Heart left ventricle (tissue), 16 donors: ENCODE measurements at regions not wholly inside any gene's neighbourhood (a gene's known extent, or its start where the extent isn't known, plus 50 kb on each side); places are given as distances from the start of the nearest gene placed in this dataset.
"Not testable (repeated sequence)": the region's sequence is repeated elsewhere in the genome, so short reads cannot be mapped to it uniquely, and the experiment has no call there.

Experiments
- ATAC-seq, 4 donors: fragments of 200-7000 bp; cut with Tn5 transposase; one replicate each; pipeline ENCODE4 v1.9.1; 2020 to 2022; ENCODE audit warnings: moderate library complexity in 4 of 4, mild to moderate bottlenecking in 3 of 4, moderate number of reproducible peaks in 1 of 4
- DNase-seq, 5 donors: peaks; one replicate each; pipeline ENCODE4 v3.0.0-alpha.2; 2020
- H3K27ac ChIP-seq, 12 donors: fragments of 200-600 bp; sonication (generic) in 4 of 12; one replicate each; pipeline versions ENCODE4 v1.5.0 to v1.8.0; 2016 to 2022; ENCODE audit warnings: mild to moderate bottlenecking in 2 of 12
- H3K27me3 ChIP-seq, 9 donors: fragments of 200-600 bp; sonication (generic) in 2 of 9; one replicate each; pipeline versions ENCODE4 v1.5.1 to v1.8.0; 2016 to 2022; ENCODE audit warnings: mild to moderate bottlenecking in 3 of 9
- H3K36me3 ChIP-seq, 9 donors: fragments of 200-600 bp; sonication (generic) in 2 of 9; one replicate each; pipeline versions ENCODE4 v1.5.0 to v1.8.0; 2018 to 2022; ENCODE audit warnings: mild to moderate bottlenecking in 2 of 9
- H3K4me1 ChIP-seq, 12 donors: fragments of 200-600 bp; sonication (generic) in 4 of 12; one replicate each; pipeline versions ENCODE4 v1.5.0 to v1.8.0; 2016 to 2022; ENCODE audit warnings: mild to moderate bottlenecking in 3 of 12
- H3K4me3 ChIP-seq, 12 donors: fragments of 200-600 bp; sonication (generic) in 4 of 12; one replicate each; pipeline versions ENCODE4 v1.5.0 to v1.8.0; 2017 to 2022; ENCODE audit warnings: mild to moderate bottlenecking in 9 of 12, moderate library complexity in 4 of 12
- H3K9me3 ChIP-seq, 12 donors: fragments of 200-600 bp; sonication (generic) in 4 of 12; one replicate each; pipeline versions ENCODE4 v1.5.0 to v1.8.0; 2016 to 2022; ENCODE audit warnings: mild to moderate bottlenecking in 1 of 12
- POLR2A ChIP-seq, 2 donors: fragments of 450-650 bp; IDR thresholded peaks; one replicate each; pipeline ENCODE4 v1.6.1; 2017; ENCODE audit warnings: antibody characterized with exemption in 2 of 2, mild to moderate bottlenecking in 2 of 2, moderate library complexity in 2 of 2
- WGBS, 4 donors: extraction: QIAGEN DNeasy Blood & Tissue Kit in 2 of 4; methylation state at CpG; one replicate each; pipeline versions ENCODE4 v1.1.5 to v1.1.7; 2013 to 2018; 5-methylcytosine and 5-hydroxymethylcytosine counted together
- intact Hi-C, 10 donors: fragments of 100-400 bp; cut with DNase I; formaldehyde crosslinking; loops; one replicate each; pipeline versions ENCODE4 v1.11.1 to v1.14.2; 2022
- TF ChIP-seq, protein P1 (sequence below), 12 donors: fragments of 200-600 bp; sonication (generic) in 4 of 12; IDR thresholded peaks; one replicate each; pipeline versions ENCODE4 v1.5.0 to v1.8.0; 2018 to 2022; ENCODE audit warnings: antibody characterized with exemption in 12 of 12, mild to moderate bottlenecking in 5 of 12
- donor health status: ischemic (EF 13 %, LVEDD 7.1; RV severe dilation, severe dysfunction).
- donor health status: healthy with polysubstance abuse.
- donor health status: DM: no; HTN: yes; CAD: no.
- donor health status: DM: no; HTN: no; CAD: no.
- donor health status: ischemic (EF 25% LVEDD 6.9; RV normal size, moderate dysfunction).
- donor health status: ischemic (EF 25% LVEDD 5.7; RV mildly dilated, moderate dysfunction).
- donor health status: healthy.
- donor health status: DM: yes; HTN: yes; CAD: no.
- donor health status: ischemic (EF 35%, LVEDD 5.7; RV mildly dilated, moderate dysfunction).
- donor health status: nonischemic (EF 11% LVEDD 7.7; RV severe dilation, severe dysfunction).
- donor health status: DM: yes; HTN: yes; CAD: no.
- donor health status: PGD.
- donor health status: ischemic (EF 29% LVEDD 5.4; RV normal size, mild dysfunction).
- donor health status: nonischemic (EF 23%, LVEDD 6.1; RV moderate dilation, normal function).

DNA sequence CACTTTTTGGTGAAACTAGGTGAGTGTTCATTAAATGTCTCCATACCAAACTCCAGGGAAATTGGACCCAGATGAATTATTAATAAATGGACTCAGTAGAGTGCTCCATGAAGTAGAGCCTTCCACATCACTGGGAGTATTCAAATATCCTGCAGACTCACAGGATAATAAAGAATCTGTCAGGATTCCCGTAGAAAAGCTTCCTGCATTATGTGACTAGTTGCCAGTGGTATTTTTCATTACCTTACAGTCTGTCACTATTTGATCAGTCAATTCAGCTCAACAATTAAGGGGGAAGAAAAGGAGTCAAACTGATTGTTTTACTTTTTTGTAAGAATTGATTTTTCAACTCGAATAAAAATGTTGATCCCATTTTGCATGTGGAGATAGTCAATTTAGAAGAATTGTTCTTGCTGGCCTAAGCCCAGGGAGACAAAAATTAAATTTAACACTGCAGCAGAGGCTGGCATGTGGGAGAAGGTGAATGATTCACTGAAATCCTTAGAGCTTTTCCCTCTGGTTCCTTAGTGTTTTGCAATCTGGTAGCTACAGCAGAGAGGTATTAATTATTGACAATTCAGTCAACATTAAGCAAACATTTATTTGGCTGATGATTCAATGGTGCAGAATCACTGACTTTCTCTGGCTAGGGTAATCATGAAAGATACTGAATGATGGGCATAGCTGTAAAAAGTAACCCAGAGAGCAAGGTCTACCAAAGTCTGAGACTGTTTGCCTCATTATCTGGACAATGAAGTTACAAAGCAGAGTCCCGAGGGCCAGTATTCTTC lies 442.4 kb downstream of the CD83 start:
- H3K4me1 ChIP-seq, result no peaks in the 10 kb centered on the region
- H3K27me3 ChIP-seq, result no peaks in the 10 kb centered on the region
- H3K9me3 ChIP-seq, result no peaks in the 10 kb centered on the region
- intact Hi-C loops, result no loop called here
- H3K27ac ChIP-seq, result no peak overlapping the region
- H3K36me3 ChIP-seq, result no peaks in the 10 kb centered on the region
- 85 to 92% (median 90%) methylated on average over 3 of the region's 3 CpGs for WGBS, 4 donors
- no peak overlapping the region for H3K4me3 ChIP-seq
- ATAC-seq, result no peak
- no peak for DNase-seq
- no peak for TF ChIP-seq POLR2A (IDR thresholded peaks at IDR 0.05)
- TF ChIP-seq, protein P1, sequence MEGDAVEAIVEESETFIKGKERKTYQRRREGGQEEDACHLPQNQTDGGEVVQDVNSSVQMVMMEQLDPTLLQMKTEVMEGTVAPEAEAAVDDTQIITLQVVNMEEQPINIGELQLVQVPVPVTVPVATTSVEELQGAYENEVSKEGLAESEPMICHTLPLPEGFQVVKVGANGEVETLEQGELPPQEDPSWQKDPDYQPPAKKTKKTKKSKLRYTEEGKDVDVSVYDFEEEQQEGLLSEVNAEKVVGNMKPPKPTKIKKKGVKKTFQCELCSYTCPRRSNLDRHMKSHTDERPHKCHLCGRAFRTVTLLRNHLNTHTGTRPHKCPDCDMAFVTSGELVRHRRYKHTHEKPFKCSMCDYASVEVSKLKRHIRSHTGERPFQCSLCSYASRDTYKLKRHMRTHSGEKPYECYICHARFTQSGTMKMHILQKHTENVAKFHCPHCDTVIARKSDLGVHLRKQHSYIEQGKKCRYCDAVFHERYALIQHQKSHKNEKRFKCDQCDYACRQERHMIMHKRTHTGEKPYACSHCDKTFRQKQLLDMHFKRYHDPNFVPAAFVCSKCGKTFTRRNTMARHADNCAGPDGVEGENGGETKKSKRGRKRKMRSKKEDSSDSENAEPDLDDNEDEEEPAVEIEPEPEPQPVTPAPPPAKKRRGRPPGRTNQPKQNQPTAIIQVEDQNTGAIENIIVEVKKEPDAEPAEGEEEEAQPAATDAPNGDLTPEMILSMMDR (IDR thresholded peaks at IDR 0.05), result no peak

DNA sequence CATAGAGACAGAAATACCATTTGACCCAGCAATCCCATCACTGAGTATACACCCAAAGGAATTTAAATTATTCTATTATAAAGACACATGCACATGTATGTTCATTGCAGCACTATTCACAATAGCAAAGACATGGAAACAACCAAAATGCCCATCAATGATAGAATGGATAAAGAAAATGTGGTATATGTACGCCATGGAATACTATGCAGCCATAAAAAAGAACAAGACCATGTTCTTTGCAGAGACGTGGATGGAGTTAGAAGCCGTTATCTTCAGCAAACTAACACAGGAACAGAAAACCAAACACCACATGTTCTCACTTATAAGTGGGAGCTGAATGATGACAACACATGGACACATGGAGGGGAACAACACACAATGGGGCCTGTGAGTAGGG lies 444.0 kb downstream of the CD83 start:
- H3K4me3 ChIP-seq, H3K9me3 ChIP-seq, H3K36me3 ChIP-seq, intact Hi-C loops, H3K27me3 ChIP-seq, DNase-seq, H3K4me1 ChIP-seq, H3K27ac ChIP-seq, ATAC-seq: not testable (repeated sequence)
- WGBS, 4 donors, result 86 to 91% (median 90%) methylated on average over 3 of the region's 3 CpGs

DNA sequence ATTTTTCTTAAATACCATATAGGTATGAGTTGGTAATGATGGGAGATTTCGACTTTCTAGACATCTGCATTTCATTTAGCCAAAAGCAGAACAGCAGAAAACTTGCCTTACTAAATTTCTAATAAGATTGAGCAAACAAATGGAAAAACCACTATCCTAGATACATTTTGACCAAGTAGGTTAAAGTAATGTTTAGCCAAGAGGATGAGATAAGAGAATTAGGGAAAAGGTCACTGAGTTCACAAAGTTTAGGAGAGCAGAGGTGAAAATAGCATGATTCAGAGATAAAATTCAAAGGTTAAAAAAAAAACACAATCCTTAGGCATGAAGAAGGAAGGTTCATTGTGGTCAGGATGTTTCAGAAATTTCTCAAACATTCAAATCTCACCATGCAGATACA lies 450.3 kb downstream of the CD83 start:
- no peak for TF ChIP-seq POLR2A (IDR thresholded peaks at IDR 0.05)
- TF ChIP-seq, protein P1 (IDR thresholded peaks at IDR 0.05), result no peak

DNA sequence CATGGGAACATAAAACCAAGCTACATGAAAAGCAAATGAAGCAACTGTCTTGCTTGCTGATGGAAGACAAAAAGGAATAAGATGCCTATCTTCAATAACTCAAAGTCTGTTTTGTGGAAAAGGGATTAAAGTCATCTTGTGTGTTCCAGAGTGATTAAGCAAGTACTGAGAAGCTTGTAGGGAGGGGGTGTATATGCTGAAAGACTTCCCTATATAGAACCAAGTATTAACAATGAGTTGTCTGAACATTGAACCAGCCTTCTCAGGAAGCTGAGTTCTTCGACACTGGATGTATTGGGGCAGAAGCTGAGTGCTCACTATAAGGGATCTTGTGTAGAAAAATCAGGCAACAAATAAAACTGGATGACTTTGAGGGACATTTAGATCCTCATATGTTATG lies 451.8 kb downstream of the CD83 start:
- peaks cover 0 to 23% (median 0%) of the 10 kb centered on the region in 12 donors for H3K4me1 ChIP-seq
- intact Hi-C loops, result no loop called here
- WGBS, 4 donors, result 78 to 93% (median 85%) methylated on average over 1 of the region's 1 CpG
- H3K4me3 ChIP-seq, result no peak overlapping the region
- TF ChIP-seq POLR2A (IDR thresholded peaks at IDR 0.05), result no peak
- TF ChIP-seq, protein P1 (IDR thresholded peaks at IDR 0.05), result no peak
- DNase-seq (no peak), ATAC-seq (no peak)
- H3K36me3 ChIP-seq, result no peaks in the 10 kb centered on the region
- no peaks in the 10 kb centered on the region for H3K27me3 ChIP-seq
- H3K9me3 ChIP-seq, result no peaks in the 10 kb centered on the region
- no peak overlapping the region for H3K27ac ChIP-seq

More for the DNA sequence above, 450.3 kb downstream of the CD83 start:
- Histone ChIP-seq H3K4me1 (peaks cover 0 to 14% (median 0%) of the 10 kb centered on the region in 12 donors), H3K9me3 (no peaks in the 10 kb centered on the region), H3K27ac (no peak overlapping the region), H3K27me3 (no peaks in the 10 kb centered on the region), H3K4me3 (no peak overlapping the region), H3K36me3 (no peaks in the 10 kb centered on the region)
- no peak for ATAC-seq
- DNase-seq, result no peak
- WGBS, 4 donors, result 95 to 96% (median 95%) methylated on average over 1 of the region's 1 CpG
- intact Hi-C loops, result no loop called here

DNA sequence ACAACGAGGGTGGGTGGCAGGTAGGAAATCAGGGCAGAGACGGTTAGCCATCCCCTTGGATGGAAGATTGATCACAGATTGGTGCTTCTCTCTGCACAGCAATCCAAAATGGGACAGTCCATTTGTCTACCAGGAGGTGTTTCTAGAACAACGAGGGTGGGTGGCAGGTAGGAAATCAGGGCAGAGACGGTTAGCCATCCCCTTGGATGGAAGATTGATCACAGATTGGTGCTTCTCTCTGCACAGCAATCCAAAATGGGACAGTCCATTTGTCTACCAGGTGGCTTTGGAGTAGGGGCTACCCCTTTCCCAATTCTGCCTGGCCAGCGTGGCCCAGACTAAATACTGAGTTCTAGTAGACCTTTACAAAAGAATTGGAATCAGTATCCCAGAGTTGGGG lies 452.3 kb downstream of the CD83 start:
- not testable (repeated sequence) for H3K9me3 ChIP-seq, H3K36me3 ChIP-seq, H3K27ac ChIP-seq, DNase-seq, H3K27me3 ChIP-seq, ATAC-seq, H3K4me3 ChIP-seq
- intact Hi-C loops, result loop anchor here in 1 of 10 donors (10.0 kb wide), 1 partner anchor 135 kb away; no protein-coding TSS in a partner anchor
- 93 to 96% (median 95%) methylated on average over 5 of the region's 5 CpGs for WGBS, 4 donors
- H3K4me1 ChIP-seq, result peaks cover 0 to 23% (median 0%) of the 10 kb centered on the region in 12 donors
